ENCODE measurements at regions not wholly inside any gene's neighbourhood (a gene's known extent, or its start where the extent isn't known, plus 50 kb on each side); places are given as distances from the start of the nearest gene placed in this dataset.

GRCh38 chr3:110918963-110919362 lies 152.7 kb upstream of the NECTIN3 start (continued):
- TF ChIP-seq BCLAF1 (IDR thresholded peaks at IDR 0.05) (no peak), BCL3 (IDR thresholded peaks at IDR 0.05; ENCODE audit: borderline replicate concordance, insufficient read depth, low read depth, low read length, poor library complexity, severe bottlenecking) (no peak), ZBTB33 (IDR thresholded peaks at IDR 0.05) (no peak), TCF12 (IDR thresholded peaks at IDR 0.05; ENCODE audit: low read depth, low read length) (no peak), SREBF1 (IDR thresholded peaks at IDR 0.05; ENCODE audit: low read length) (no peak), SP1 (IDR thresholded peaks at IDR 0.05; ENCODE audit: low read depth, low read length) (no peak)

DNA sequence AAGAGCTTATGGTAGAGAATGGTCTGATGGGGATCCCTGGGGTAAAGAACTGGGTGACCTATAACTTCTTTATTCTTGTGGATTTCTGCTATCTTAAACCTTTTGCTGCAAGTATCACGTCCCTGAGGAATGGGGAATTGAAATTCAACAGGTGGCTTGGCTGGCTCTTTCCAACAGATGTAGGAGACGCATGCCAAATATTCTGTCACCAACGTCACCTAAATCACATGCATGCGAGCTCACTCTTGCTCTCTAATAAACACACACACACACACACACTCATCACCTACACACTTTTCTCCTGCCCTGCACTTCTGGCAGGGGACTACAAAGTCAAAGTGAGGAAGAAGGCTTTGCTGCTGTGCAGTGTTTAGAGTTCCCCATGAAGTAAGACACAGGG lies 145.8 kb upstream of the NECTIN3 start:
- Histone ChIP-seq H2AFZ (ENCODE audit: control insufficient read depth, low read depth, low read length) (no peak overlapping the region), H3K9ac (ENCODE audit: control insufficient read depth, insufficient read depth, low read length) (no peak overlapping the region), H3K79me2 (ENCODE audit: control insufficient read depth, insufficient read depth, low read length) (no peaks in the 10 kb centered on the region), H4K20me1 (ENCODE audit: control insufficient read depth, insufficient read depth) (no peaks in the 10 kb centered on the region), H3K4me2 (ENCODE audit: control insufficient read depth, insufficient read depth) (no peak overlapping the region), H3K27me3 (replicated peaks in 1 of 2; ENCODE audit: control insufficient read depth in 2 of 2, insufficient read depth in 2 of 2, low read length in 1 of 2) (no peaks in the 10 kb centered on the region), H3K9me3 (replicated peaks; ENCODE audit: control insufficient read depth, insufficient read depth, low read length) (no peaks in the 10 kb centered on the region), H3K4me1 (ENCODE audit: control insufficient read depth, insufficient read depth, low read length) (no peaks in the 10 kb centered on the region), H3K36me3 (ENCODE audit: control insufficient read depth in 2 of 2, insufficient read depth in 2 of 2, low read length in 1 of 2) (no peaks in the 10 kb centered on the region), H3K27ac (ENCODE audit: control insufficient read depth, insufficient read depth) (no peak overlapping the region), H3K4me3 (no peak overlapping the region)
- POLR2A ChIA-PET: no interaction called here
- DNase-seq (ENCODE audit: low read depth, low spot score) (no peak), ATAC-seq (no peak), FAIRE-seq (no peak)
- BruUV-seq (replicated peaks): no TSS peak
- in situ Hi-C loops (cut with MboI): no loop called here
- 55% methylated on average over 4 of the region's 4 CpGs for WGBS (ENCODE audit: insufficient coverage, insufficient replicate concordance, low lambda C conversion rate, missing lambda C conversion rate)
- intact Hi-C loops (cut with micrococcal nuclease; ENCODE audit: unreplicated experiment): no loop called here
- RAD21 ChIA-PET (ENCODE audit: unreplicated experiment): no interaction called here
- CTCF ChIA-PET: interaction anchor here (0.6 kb wide), 1 partner anchor 1592 kb away, joined by 4 read pairs; no protein-coding TSS in a partner anchor
- SMC1A ChIA-PET (ENCODE audit: uncharacterized antibody, unreplicated experiment): no interaction called here
- TF ChIP-seq PRDM15 (CRISPR knock-in tag; IDR thresholded peaks at IDR 0.05) (no peak), MTA2 (IDR thresholded peaks at IDR 0.05; ENCODE audit: low read depth) (no peak), NRF1 (conservative IDR thresholded peaks at IDR 0.05; ENCODE audit: low read depth, low read length) (no peak), SMC3 (IDR thresholded peaks at IDR 0.05; ENCODE audit: borderline replicate concordance, low read length) (no peak), SUZ12 (IDR thresholded peaks at IDR 0.05; ENCODE audit: unreplicated experiment) (no peak), DPF2 (IDR thresholded peaks at IDR 0.05) (no peak), NFXL1 (IDR thresholded peaks at IDR 0.05; ENCODE audit: borderline replicate concordance) (no peak)

All from GM12878 (cell line).